ENCODE measurements at regions not wholly inside any gene's neighbourhood (a gene's known extent, or its start where the extent isn't known, plus 50 kb on each side); places are given as distances from the start of the nearest gene placed in this dataset.
A peak's percentile ranks its signal among the peaks of the same experiment; 100 is the strongest.
"Not testable (repeated sequence)": the region's sequence is repeated elsewhere in the genome, so short reads cannot be mapped to it uniquely, and the experiment has no call there.

DNA sequence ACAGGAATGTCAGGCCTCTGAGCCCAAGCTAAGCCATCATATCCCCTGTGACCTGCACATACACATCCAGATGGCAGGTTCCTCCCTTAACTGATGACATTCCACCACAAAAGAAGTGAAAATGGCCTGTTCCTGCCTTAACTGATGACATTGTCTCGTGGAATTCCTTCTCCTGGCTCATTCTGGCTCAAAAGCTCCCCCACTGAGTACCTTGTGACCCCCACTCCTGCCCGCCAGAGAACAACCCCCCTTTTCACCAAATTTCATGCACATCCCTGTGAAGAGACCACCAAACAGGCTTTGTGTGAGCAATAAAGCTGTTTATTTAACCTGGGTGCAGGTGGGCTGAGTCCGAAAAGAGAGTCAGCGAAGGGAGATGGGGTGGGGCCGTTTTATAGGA is 447.4 kb downstream of the FGF13 start:
- not testable (repeated sequence) for DNase-seq (ENCODE audit: low spot score); FAIRE-seq

DNA sequence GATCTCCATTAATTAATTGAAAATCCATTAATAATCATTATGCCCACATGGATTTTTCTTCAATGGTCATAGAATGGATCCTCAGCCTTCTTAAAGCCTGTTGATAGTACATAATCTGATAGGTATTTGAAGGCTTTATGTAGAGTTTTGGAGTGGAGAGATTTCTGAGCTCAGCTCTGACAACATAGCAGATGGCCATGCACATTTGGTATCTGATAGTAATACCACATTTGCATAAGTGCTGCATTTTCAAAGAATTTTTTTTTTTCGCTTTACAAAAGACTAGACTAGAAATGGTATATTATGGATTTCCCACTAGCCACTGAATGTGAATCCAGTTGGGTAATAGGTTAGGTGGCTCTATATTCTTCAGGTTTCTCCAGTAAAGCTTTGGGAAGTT is 440.6 kb downstream of the FGF13 start:
- no peak for FAIRE-seq
- DNase-seq (ENCODE audit: low spot score): no peak

DNA sequence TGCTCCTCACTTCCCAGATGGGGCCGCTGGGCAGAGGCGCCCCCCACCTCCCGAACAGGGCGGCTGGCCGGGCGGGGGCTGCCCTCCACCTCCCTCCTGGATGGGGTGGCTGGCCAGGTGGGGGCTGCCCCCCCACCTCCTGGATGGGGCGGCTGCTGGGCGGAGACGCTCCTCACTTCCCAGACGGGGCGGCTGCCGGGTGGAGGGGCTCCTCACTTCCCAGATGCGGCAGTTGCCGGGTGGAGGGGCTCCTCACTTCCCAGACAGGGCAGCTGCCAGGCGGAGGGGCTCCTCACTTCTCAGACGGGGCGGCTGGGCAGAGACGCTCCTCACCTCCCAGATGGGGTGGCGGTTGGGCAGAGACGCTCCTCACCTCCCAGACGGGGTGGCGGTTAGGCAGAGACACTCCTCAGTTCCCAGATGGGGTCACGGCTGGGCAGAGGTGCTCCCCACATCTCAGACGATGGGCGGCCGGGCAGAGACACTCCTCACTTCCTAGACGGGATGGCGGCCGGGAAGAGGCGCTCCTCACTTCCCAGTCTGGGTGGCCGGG is 428.8 kb downstream of the FGF13 start:
- FAIRE-seq; DNase-seq (ENCODE audit: low spot score): not testable (repeated sequence)

DNA sequence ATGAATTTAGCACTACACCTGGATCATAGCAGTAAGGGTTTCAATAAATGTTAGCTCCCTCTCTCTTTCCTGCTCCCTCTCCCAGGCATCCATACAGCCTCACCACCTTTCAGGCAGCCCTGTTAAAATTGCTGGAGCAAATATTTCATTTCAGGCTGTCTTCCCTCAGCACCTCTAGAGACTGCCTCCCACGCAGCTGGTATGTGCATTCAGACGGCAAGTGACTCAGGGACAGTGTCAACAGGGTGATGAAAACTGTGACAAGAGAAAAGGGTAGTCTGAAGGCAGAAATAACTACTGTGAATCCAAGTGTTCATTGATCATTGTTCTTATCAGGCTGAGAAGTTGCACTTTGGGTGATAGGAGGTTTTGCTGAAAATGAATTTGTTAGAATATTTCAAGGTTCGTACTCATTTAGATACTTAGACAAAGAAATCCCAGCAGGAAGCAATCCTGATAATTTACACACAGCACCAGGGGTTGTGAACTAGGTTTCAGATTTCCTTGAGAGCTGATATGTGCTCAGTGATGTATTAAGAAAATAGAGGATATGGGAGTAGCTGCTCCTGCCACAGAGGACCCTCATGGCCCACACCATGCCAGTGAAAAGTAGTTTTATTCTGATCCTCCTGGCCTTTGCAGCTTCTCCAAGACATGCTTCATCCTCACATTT is 424.2 kb downstream of the FGF13 start:
- FAIRE-seq (no peak), DNase-seq (ENCODE audit: low spot score) (peak; percentile 1)

DNA sequence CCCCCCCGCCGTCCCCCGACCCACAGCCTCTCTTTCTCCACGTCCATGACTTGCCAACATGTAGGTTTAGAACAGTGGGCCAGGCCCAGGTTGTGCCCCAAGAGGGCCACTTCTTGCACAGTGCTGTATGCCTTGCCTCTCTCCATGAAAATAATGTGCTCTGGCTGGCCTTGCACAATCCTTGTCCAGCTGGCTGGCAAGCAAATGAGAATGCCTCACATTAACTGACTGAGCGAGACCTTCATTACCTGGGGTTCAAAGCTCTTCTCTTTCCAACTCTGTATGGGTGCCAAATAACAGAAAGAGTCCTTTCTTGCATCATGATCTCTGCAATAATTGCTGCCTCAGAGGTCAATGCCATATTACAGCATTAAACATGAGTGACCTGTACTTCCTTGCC is 416.6 kb downstream of the FGF13 start:
- FAIRE-seq (no peak), DNase-seq (ENCODE audit: low spot score) (no peak)

DNA sequence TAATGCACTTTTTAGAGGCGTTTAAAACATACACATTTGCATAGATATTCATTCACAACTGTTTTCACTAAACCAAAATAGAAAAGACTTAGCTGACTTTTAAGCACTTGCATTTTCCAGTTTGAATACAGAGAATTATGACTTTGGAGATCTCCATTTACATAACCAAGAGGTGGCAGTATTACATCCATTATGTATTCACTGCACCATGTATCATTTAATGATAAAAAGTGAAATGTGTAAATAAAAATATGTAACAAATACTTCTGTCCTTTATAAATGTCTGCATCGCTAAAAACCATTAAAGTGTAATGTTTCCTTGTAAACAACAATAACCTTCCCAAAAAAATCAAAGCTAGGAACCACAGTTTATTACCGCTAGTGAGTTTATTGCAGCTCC is 413.2 kb downstream of the FGF13 start:
- DNase-seq (ENCODE audit: low spot score) (no peak), FAIRE-seq (no peak)

DNA sequence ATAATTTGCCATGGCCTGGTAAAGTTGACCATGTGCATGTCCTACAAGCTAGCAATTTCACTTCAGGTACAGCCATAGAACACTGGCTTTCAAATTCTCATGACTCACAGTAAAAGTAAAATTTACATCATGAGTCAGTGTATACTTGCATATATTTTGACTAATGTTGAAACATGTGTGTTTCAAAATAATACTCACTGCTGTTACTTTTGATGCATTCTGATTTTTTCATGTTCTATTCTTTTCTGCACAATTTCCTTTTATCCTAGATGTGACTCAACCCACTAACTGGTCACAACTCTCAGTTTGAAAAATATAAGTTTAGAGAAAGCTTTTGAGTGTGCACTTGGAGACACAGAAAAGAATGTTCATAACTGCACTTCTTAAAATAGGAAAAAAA is 365.7 kb downstream of the FGF13 start:
- FAIRE-seq (no peak), DNase-seq (ENCODE audit: low spot score) (no peak)

DNA sequence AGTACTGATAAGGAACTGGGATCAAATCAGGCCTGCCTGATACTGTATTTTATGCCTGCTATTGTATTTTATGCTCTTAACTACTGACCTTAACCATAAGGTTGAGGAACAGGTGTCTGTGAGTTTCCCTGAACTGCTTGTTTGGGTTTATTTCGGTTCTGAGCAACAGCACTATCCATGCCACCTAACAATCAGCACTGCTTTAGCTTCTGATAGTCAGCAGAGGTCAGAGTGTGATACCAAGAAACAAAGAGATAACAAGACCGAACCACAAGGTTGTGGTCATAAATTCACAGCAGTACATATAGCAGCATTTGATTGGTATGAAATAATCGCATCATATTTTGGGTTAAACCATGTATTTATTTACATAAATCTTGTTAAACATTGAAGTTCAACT is 362.2 kb downstream of the FGF13 start:
- DNase-seq (ENCODE audit: low spot score): no peak
- no peak for FAIRE-seq

DNA sequence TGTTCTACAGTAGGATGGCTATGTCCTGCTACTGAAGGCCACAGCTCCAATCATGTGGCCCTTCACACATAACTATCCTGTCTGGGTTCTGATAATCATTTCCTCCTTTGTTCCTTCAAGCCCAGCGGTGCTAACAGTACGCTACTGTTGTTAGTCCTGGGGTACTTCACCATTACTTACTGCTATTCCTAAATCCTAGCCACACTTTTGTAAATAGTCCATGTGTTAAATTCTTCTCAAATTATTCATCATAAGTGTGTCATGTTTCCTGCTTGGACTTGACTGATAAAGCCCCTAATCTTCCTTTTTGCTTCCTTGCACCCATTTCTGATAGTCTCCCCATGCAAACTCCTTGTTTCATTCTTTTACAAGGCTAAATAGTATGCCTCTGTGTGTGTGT is 332.6 kb downstream of the FGF13 start:
- no peak for FAIRE-seq

DNA sequence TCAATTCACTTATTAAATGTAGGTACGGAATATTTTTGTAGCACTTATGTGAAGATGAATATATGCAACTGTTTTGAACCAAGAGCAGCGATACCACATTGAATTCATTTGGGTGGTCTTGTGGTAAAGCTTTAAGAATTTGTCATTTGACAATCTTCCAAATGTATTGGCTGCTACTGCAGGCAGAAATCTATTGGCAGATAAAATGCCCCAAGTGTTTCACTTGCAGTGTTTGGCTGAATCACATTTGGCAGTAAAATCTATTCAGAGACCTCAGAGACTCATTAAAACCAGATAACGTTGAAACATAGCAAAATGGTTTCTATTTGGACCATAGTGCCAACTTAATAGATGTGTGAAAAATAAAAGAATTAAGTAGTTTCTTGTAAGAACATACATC is 303.4 kb downstream of the FGF13 start:
- no peak for FAIRE-seq
- DNase-seq (ENCODE audit: low spot score): no peak

More for the DNA sequence above, 332.6 kb downstream of the FGF13 start:
- DNase-seq (ENCODE audit: low spot score): peak; percentile 0

DNA sequence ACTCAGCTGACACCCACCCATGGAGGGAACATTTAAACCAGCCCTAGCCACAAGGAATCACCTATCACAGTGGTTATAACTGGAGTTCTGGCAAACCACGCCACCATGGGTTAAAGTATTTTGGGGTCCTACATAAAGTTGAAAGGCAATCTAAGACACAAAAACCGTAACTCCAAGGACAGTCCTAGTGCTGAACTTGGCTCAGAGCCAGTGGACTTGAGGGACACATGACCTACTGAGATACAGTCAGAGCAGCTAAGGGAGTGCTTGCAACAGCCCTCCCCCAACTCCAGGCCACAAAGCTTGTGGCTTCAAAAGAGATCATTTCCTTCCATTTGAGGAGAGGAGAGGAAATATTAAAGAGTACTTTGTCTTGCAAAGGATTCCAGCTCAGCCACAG is 300.5 kb downstream of the FGF13 start:
- FAIRE-seq: no peak
- no peak for DNase-seq (ENCODE audit: low spot score)
